ENCODE measurements at regions not wholly inside any gene's neighbourhood (a gene's known extent, or its start where the extent isn't known, plus 50 kb on each side); places are given as distances from the start of the nearest gene placed in this dataset.

GRCh38 chr7:136057509-136057908, 80.3 kb upstream of the MTPN start:
- no peak for DNase-seq

- DNase-seq, result peak; percentile 86
Observed at GRCh38 chr7:136056651-136057231, 79.6 kb upstream of the MTPN start.

- DNase-seq, result no peak
Observed at GRCh38 chr7:136055266-136055665, 78.1 kb upstream of the MTPN start.

GRCh38 chr7:136053689-136054485, 76.7 kb upstream of the MTPN start:
- no peak for DNase-seq

- DNase-seq, result no peak
Observed at GRCh38 chr7:136051203-136051928, 74.2 kb upstream of the MTPN start.

- DNase-seq, result peak; percentile 85
Observed at GRCh38 chr7:136050462-136050847, 73.3 kb upstream of the MTPN start.

- peak; percentile 80 for DNase-seq
Observed at GRCh38 chr7:136049818-136050461, 72.8 kb upstream of the MTPN start.

- no peak for DNase-seq
Observed at GRCh38 chr7:136049117-136049516, 72.0 kb upstream of the MTPN start.

GRCh38 chr7:136046548-136046947, 69.4 kb upstream of the MTPN start:
- DNase-seq, result no peak

- no peak for DNase-seq
Observed at GRCh38 chr7:136045992-136046391, 68.8 kb upstream of the MTPN start.

GRCh38 chr7:136045181-136045580, 68.0 kb upstream of the MTPN start:
- no peak for DNase-seq

- no peak for DNase-seq
Observed at GRCh38 chr7:136039577-136040345, 62.6 kb upstream of the MTPN start.

- no peak for DNase-seq
Observed at GRCh38 chr7:136036336-136036735, 59.2 kb upstream of the MTPN start.

- DNase-seq, result no peak
Observed at GRCh38 chr7:136034132-136034531, 57.0 kb upstream of the MTPN start.

- peak; percentile 82 for DNase-seq
Observed at GRCh38 chr7:136033413-136034031, 56.4 kb upstream of the MTPN start.

GRCh38 chr7:136030867-136031318, 53.7 kb upstream of the MTPN start:
- no peak for DNase-seq

- DNase-seq, result no peak
Observed at GRCh38 chr7:136030330-136030729, 53.2 kb upstream of the MTPN start.

GRCh38 chr7:136027160-136027559, 50.0 kb upstream of the MTPN start:
- DNase-seq, result no peak
